ENCODE measurements at regions not wholly inside any gene's neighbourhood (a gene's known extent, or its start where the extent isn't known, plus 50 kb on each side); places are given as distances from the start of the nearest gene placed in this dataset.

DNA sequence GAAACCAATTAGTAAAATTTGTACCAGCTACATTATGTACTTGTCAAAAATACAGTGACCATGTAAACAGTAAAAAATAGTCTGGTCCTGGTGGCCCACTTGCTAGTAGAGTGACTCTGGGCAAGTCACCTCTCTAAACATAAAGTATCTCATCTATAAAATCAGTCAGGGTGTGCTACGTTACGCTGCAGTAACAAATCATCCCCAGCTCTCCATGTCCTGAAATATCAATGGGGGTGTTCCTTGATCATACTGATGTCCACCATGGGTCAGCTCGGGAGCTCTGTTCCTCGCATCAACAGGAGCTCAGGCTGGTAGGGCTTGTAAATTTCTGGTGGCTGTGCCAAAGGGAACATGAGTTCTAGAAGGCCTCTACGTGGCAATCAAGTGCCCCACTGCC, 268.6 kb downstream of the RAB28 start:
- DNase-seq (ENCODE audit: low read depth in 2 of 2): no peak
- no peak overlapping the region for H3K4me3 ChIP-seq (replicated peaks in 1 of 2; ENCODE audit: low read depth in 2 of 2, low read length in 2 of 2)
- TF ChIP-seq, protein P1, sequence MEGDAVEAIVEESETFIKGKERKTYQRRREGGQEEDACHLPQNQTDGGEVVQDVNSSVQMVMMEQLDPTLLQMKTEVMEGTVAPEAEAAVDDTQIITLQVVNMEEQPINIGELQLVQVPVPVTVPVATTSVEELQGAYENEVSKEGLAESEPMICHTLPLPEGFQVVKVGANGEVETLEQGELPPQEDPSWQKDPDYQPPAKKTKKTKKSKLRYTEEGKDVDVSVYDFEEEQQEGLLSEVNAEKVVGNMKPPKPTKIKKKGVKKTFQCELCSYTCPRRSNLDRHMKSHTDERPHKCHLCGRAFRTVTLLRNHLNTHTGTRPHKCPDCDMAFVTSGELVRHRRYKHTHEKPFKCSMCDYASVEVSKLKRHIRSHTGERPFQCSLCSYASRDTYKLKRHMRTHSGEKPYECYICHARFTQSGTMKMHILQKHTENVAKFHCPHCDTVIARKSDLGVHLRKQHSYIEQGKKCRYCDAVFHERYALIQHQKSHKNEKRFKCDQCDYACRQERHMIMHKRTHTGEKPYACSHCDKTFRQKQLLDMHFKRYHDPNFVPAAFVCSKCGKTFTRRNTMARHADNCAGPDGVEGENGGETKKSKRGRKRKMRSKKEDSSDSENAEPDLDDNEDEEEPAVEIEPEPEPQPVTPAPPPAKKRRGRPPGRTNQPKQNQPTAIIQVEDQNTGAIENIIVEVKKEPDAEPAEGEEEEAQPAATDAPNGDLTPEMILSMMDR (IDR thresholded peaks at IDR 0.05; ENCODE audit: low read depth, low read length): no peak

DNA sequence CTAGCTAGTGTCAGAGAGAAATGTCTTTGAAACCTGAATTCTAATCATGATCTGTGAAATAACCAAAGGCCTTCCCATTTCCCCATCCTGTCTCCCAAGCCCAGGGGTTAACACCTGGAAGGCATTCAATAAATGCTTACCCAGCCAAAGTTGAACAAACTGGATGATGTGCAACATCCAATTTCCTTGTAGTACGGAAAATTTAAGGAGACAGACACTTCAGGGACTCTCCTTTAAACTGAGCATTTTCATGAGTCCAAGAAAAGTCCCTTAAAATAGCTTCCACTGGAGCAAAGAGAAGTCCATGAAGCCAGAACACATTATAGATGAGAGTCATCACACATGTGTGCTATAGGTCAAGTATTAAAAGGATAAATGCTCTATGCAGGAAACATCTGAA, 271.2 kb downstream of the RAB28 start:
- TF ChIP-seq, protein P1 (IDR thresholded peaks at IDR 0.05; ENCODE audit: low read depth, low read length): no peak
- H3K4me3 ChIP-seq (replicated peaks in 1 of 2; ENCODE audit: low read depth in 2 of 2, low read length in 2 of 2): no peak overlapping the region
- DNase-seq (ENCODE audit: low read depth in 2 of 2): no peak

DNA sequence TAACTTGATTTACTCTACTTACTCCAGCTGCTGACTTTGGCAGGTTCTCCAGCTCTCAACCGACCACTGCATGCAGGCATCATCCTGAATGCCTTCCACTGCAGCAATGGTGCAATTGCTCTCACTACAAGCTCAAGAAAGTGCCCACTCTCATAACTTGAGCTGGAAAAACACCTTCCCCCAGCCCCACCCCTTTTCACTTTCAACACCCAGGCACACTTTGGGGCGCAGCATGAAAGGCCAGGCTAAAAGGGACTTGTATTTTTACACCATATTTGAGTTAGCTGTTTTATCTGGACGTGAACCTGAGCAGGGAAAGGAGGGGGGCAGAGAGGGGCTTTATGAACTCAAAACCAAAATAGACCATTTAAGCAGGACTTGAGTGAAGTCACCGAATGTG, 274.5 kb downstream of the RAB28 start:
- TF ChIP-seq, protein P1 (IDR thresholded peaks at IDR 0.05; ENCODE audit: low read depth, low read length): no peak
- DNase-seq (ENCODE audit: low read depth in 2 of 2): no peak
- no peak overlapping the region for H3K4me3 ChIP-seq (replicated peaks in 1 of 2; ENCODE audit: low read depth in 2 of 2, low read length in 2 of 2)

DNA sequence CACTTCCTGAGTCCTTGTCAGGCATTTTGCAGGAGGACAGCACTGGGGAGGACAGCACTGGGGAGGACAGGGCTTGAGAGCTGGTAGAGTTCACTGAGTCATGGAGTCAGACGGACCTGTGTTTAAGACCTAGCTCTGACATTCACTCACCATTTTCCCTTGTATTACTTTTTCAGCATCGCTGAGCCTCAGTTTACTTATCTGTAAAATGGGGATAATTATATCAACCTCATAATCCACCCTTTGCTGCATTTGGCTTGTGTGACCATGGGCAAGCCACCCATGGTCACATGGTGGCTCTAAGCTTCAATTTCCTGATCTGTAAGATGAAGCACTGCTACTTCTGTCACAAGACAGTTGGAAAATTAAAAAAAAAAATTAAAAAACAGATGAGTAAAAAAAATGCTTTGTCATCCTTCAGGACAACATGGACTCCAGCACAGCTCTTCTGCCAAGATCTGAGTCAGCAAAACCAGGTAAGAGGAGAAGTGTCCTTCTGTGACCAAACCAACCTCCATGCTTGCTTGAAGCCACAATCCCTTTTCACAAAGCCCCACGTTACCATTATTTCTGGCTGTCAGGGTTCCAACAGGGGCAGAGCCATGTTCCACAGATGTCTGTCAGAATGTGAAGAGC, 275.5 kb downstream of the RAB28 start:
- no peak overlapping the region for H3K4me3 ChIP-seq (replicated peaks in 1 of 2; ENCODE audit: low read depth in 2 of 2, low read length in 2 of 2)
- TF ChIP-seq, protein P1 (IDR thresholded peaks at IDR 0.05; ENCODE audit: low read depth, low read length): no peak
- DNase-seq (ENCODE audit: low read depth in 2 of 2): no peak

DNA sequence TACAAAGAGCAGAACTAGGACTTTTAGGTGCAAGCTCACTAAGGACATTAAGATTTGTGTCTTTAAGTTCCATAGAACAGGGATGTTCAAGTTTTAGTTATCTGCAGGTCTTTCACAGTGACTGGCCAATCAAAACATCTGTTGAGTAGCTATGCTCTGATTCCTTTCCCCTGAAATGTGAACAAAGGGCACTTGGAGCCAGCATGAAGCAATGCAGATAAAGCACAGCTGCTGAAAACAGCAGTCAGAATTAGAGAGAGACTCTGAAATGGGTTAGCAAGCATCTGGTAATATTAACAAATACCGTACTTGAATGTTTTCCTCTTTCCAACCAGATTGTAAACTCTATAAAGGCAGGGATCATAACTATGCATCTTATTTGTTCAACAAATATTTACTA, 276.9 kb downstream of the RAB28 start:
- TF ChIP-seq, protein P1 (IDR thresholded peaks at IDR 0.05; ENCODE audit: low read depth, low read length): no peak
- H3K4me3 ChIP-seq (replicated peaks in 1 of 2; ENCODE audit: low read depth in 2 of 2, low read length in 2 of 2): no peak overlapping the region
- DNase-seq (ENCODE audit: low read depth in 2 of 2): no peak

DNA sequence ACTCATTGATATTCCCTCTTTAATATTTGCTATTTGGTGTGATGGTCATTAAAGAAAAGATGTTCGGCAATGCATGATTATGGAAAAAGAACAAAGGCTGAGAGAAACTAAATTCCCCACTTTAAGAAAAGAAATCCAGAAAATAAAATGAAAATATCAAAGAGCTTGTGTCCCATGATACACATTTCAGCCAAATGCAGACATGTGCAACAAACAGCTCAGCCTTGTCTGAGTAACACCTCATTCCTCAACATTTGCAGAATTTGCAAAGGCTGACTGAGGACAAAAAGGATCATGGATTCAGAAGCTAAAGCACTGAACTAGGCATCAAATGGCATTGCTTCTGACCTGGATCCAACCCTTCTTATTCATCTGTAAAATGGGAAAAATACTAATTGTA, 281.0 kb downstream of the RAB28 start:
- DNase-seq (ENCODE audit: low read depth in 2 of 2): no peak
- TF ChIP-seq, protein P1 (IDR thresholded peaks at IDR 0.05; ENCODE audit: low read depth, low read length): no peak
- H3K4me3 ChIP-seq (replicated peaks in 1 of 2; ENCODE audit: low read depth in 2 of 2, low read length in 2 of 2): no peak overlapping the region

DNA sequence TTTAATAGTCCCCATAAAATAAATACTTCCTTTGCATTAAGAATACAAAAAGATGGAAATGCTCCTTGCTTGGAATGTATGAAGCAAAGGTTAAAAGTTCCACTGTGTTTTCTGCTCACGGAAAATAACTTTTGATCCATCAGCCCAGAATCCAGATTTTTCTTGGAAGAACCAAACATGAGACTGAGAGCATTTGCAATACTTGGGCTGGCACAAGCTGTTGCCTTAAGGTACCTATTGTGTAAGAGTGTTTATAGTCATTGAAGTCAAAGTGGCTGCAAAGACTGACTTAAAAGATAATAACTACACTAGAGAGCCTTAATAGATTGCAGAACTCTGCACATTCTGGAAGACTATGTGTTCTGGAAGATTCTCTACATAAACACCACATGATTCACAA, 281.4 kb downstream of the RAB28 start:
- DNase-seq (ENCODE audit: low read depth in 2 of 2): no peak
- no peak overlapping the region for H3K4me3 ChIP-seq (replicated peaks in 1 of 2; ENCODE audit: low read depth in 2 of 2, low read length in 2 of 2)
- TF ChIP-seq, protein P1 (IDR thresholded peaks at IDR 0.05; ENCODE audit: low read depth, low read length): no peak

Data from cardiac fibroblast (primary cell).